ENCODE measurements at regions not wholly inside any gene's neighbourhood (a gene's known extent, or its start where the extent isn't known, plus 50 kb on each side); places are given as distances from the start of the nearest gene placed in this dataset.

GRCh38 chr2:145197944-145198343 lies 678.0 kb upstream of the ZEB2 start:
- ATAC-seq: no peak
- TF ChIP-seq OSR1 (CRISPR knock-in tag; IDR thresholded peaks at IDR 0.05): no peak
- no peak for TF ChIP-seq CSRNP3 (CRISPR knock-in tag; IDR thresholded peaks at IDR 0.05)
- TF ChIP-seq CREB5 (CRISPR knock-in tag; IDR thresholded peaks at IDR 0.05; ENCODE audit: low read depth): no peak
- TF ChIP-seq PPARA (CRISPR knock-in tag; IDR thresholded peaks at IDR 0.05; ENCODE audit: borderline replicate concordance): no peak
- no peak for TF ChIP-seq TOX (CRISPR knock-in tag; IDR thresholded peaks at IDR 0.05; ENCODE audit: borderline replicate concordance)
- TF ChIP-seq ZNF70 (CRISPR knock-in tag; IDR thresholded peaks at IDR 0.05): no peak
- TF ChIP-seq ZNF8 (CRISPR knock-in tag; IDR thresholded peaks at IDR 0.05): no peak
- no peak for TF ChIP-seq SNAI2 (CRISPR knock-in tag; IDR thresholded peaks at IDR 0.05)
- TF ChIP-seq ZFP3 (CRISPR knock-in tag; IDR thresholded peaks at IDR 0.05): no peak
- no peak for TF ChIP-seq ISL1 (CRISPR knock-in tag; IDR thresholded peaks at IDR 0.05)
- no peak for TF ChIP-seq TSHZ2 (CRISPR knock-in tag; IDR thresholded peaks at IDR 0.05)
- TF ChIP-seq ZFP30 (CRISPR knock-in tag; IDR thresholded peaks at IDR 0.05): no peak
- TF ChIP-seq BACH2 (CRISPR knock-in tag; IDR thresholded peaks at IDR 0.05; ENCODE audit: borderline replicate concordance): no peak
- TF ChIP-seq CSDC2 (CRISPR knock-in tag; IDR thresholded peaks at IDR 0.05): no peak
- no peak for TF ChIP-seq ZC3H10 (CRISPR knock-in tag; IDR thresholded peaks at IDR 0.05)
- TF ChIP-seq GLIS3 (CRISPR knock-in tag; IDR thresholded peaks at IDR 0.05): no peak
- TF ChIP-seq TCF4 (CRISPR knock-in tag; IDR thresholded peaks at IDR 0.05; ENCODE audit: borderline replicate concordance): no peak
- TF ChIP-seq RARB (CRISPR knock-in tag; IDR thresholded peaks at IDR 0.05): no peak
- no peak for TF ChIP-seq PATZ1 (CRISPR knock-in tag; IDR thresholded peaks at IDR 0.05; ENCODE audit: borderline replicate concordance)
- TF ChIP-seq ARNTL (CRISPR knock-in tag; IDR thresholded peaks at IDR 0.05; ENCODE audit: borderline replicate concordance, low read depth): no peak

GRCh38 chr2:145194673-145195072 lies 674.8 kb upstream of the ZEB2 start:
- no peak for ATAC-seq
- TF ChIP-seq ESRRG (CRISPR knock-in tag; IDR thresholded peaks at IDR 0.05) (no peak), ARNTL (CRISPR knock-in tag; IDR thresholded peaks at IDR 0.05; ENCODE audit: borderline replicate concordance, low read depth) (no peak), BACH2 (CRISPR knock-in tag; IDR thresholded peaks at IDR 0.05; ENCODE audit: borderline replicate concordance) (no peak), ZFP30 (CRISPR knock-in tag; IDR thresholded peaks at IDR 0.05) (no peak), OSR1 (CRISPR knock-in tag; IDR thresholded peaks at IDR 0.05) (no peak), SNAI2 (CRISPR knock-in tag; IDR thresholded peaks at IDR 0.05) (no peak), TOX (CRISPR knock-in tag; IDR thresholded peaks at IDR 0.05; ENCODE audit: borderline replicate concordance) (no peak), CSDC2 (CRISPR knock-in tag; IDR thresholded peaks at IDR 0.05) (no peak), ZFP3 (CRISPR knock-in tag; IDR thresholded peaks at IDR 0.05) (no peak), PATZ1 (CRISPR knock-in tag; IDR thresholded peaks at IDR 0.05; ENCODE audit: borderline replicate concordance) (no peak), CREB5 (CRISPR knock-in tag; IDR thresholded peaks at IDR 0.05; ENCODE audit: low read depth) (no peak), GLIS3 (CRISPR knock-in tag; IDR thresholded peaks at IDR 0.05) (no peak), ZNF70 (CRISPR knock-in tag; IDR thresholded peaks at IDR 0.05) (no peak), CSRNP3 (CRISPR knock-in tag; IDR thresholded peaks at IDR 0.05) (no peak), TSHZ2 (CRISPR knock-in tag; IDR thresholded peaks at IDR 0.05) (no peak)
